ENCODE measurements at regions not wholly inside any gene's neighbourhood (a gene's known extent, or its start where the extent isn't known, plus 50 kb on each side); places are given as distances from the start of the nearest gene placed in this dataset.

GRCh38 chr20:60820149-60820548, 431.9 kb upstream of the CDH4 start:
- no peak for DNase-seq
- intact Hi-C loops (cut with micrococcal nuclease): no loop called here
- H3K9me3 Mint-ChIP-seq: peaks cover 8% of the 10 kb centered on the region
- peaks cover 6% of the 10 kb centered on the region for H3K4me1 Mint-ChIP-seq
- H3K4me3 Mint-ChIP-seq: no peak overlapping the region
- H3K27ac Mint-ChIP-seq: no peak overlapping the region
- no peaks in the 10 kb centered on the region for H3K36me3 Mint-ChIP-seq (ENCODE audit: low read depth)
- peaks cover 8% of the 10 kb centered on the region for H3K27me3 Mint-ChIP-seq

GRCh38 chr20:60820918-60821317, 431.1 kb upstream of the CDH4 start:
- Mint-ChIP-seq H3K4me1 (peaks cover 6% of the 10 kb centered on the region), H3K36me3 (ENCODE audit: low read depth) (no peaks in the 10 kb centered on the region), H3K9me3 (peaks cover 8% of the 10 kb centered on the region), H3K27ac (no peak overlapping the region), H3K27me3 (peaks cover 8% of the 10 kb centered on the region), H3K4me3 (no peak overlapping the region)
- intact Hi-C loops (cut with micrococcal nuclease): no loop called here
- no peak for DNase-seq

- no peak for DNase-seq
- Mint-ChIP-seq H3K36me3 (ENCODE audit: low read depth) (no peaks in the 10 kb centered on the region), H3K27ac (no peak overlapping the region), H3K4me3 (no peak overlapping the region), H3K4me1 (peaks cover 6% of the 10 kb centered on the region), H3K27me3 (peaks cover 8% of the 10 kb centered on the region), H3K9me3 (no peaks in the 10 kb centered on the region)
- intact Hi-C loops (cut with micrococcal nuclease): no loop called here
Observed at GRCh38 chr20:60822699-60823607, 429.1 kb upstream of the CDH4 start.

GRCh38 chr20:60835876-60836275, 416.2 kb upstream of the CDH4 start:
- no peak for DNase-seq
- Mint-ChIP-seq H3K4me1 (peaks cover 2% of the 10 kb centered on the region), H3K27ac (no peak overlapping the region), H3K27me3 (peaks cover 2% of the 10 kb centered on the region), H3K4me3 (no peak overlapping the region), H3K36me3 (ENCODE audit: low read depth) (no peaks in the 10 kb centered on the region), H3K9me3 (no peaks in the 10 kb centered on the region)
- intact Hi-C loops (cut with micrococcal nuclease): no loop called here

GRCh38 chr20:60837173-60837770, 414.8 kb upstream of the CDH4 start:
- H3K4me3 Mint-ChIP-seq: no peak overlapping the region
- H3K27ac Mint-ChIP-seq: no peak overlapping the region
- DNase-seq: no peak

GRCh38 chr20:60838297-60838696, 413.8 kb upstream of the CDH4 start:
- no peaks in the 10 kb centered on the region for H3K27me3 Mint-ChIP-seq
- no peak for DNase-seq
- H3K27ac Mint-ChIP-seq: no peak overlapping the region
- intact Hi-C loops (cut with micrococcal nuclease): no loop called here
- H3K4me3 Mint-ChIP-seq: no peak overlapping the region
- no peaks in the 10 kb centered on the region for H3K9me3 Mint-ChIP-seq
- peaks cover 2% of the 10 kb centered on the region for H3K4me1 Mint-ChIP-seq
- no peaks in the 10 kb centered on the region for H3K36me3 Mint-ChIP-seq (ENCODE audit: low read depth)

More at GRCh38 chr20:60837173-60837770, 414.8 kb upstream of the CDH4 start:
- no peaks in the 10 kb centered on the region for H3K36me3 Mint-ChIP-seq (ENCODE audit: low read depth)
- H3K27me3 Mint-ChIP-seq: no peaks in the 10 kb centered on the region
- no peaks in the 10 kb centered on the region for H3K9me3 Mint-ChIP-seq
- intact Hi-C loops (cut with micrococcal nuclease): no loop called here
- peaks cover 2% of the 10 kb centered on the region for H3K4me1 Mint-ChIP-seq

GRCh38 chr20:60840971-60841370, 411.1 kb upstream of the CDH4 start:
- no peak overlapping the region for H3K4me3 Mint-ChIP-seq
- H3K9me3 Mint-ChIP-seq: no peaks in the 10 kb centered on the region
- H3K27ac Mint-ChIP-seq: no peak overlapping the region
- no peak for DNase-seq
- H3K36me3 Mint-ChIP-seq (ENCODE audit: low read depth): no peaks in the 10 kb centered on the region
- intact Hi-C loops (cut with micrococcal nuclease): no loop called here
- H3K27me3 Mint-ChIP-seq: no peaks in the 10 kb centered on the region
- H3K4me1 Mint-ChIP-seq: peaks cover 2% of the 10 kb centered on the region

GRCh38 chr20:60845146-60845545, 406.9 kb upstream of the CDH4 start:
- no peak for DNase-seq

GRCh38 chr20:60851826-60852704, 400.0 kb upstream of the CDH4 start:
- no peak overlapping the region for H3K4me3 Mint-ChIP-seq
- H3K9me3 Mint-ChIP-seq: peaks cover 7% of the 10 kb centered on the region
- H3K36me3 Mint-ChIP-seq (ENCODE audit: low read depth): no peaks in the 10 kb centered on the region
- no peaks in the 10 kb centered on the region for H3K27me3 Mint-ChIP-seq
- H3K4me1 Mint-ChIP-seq: no peaks in the 10 kb centered on the region
- intact Hi-C loops (cut with micrococcal nuclease): no loop called here
- no peak for DNase-seq
- H3K27ac Mint-ChIP-seq: no peak overlapping the region

More at GRCh38 chr20:60845146-60845545, 406.9 kb upstream of the CDH4 start:
- Mint-ChIP-seq H3K9me3 (no peaks in the 10 kb centered on the region), H3K27me3 (no peaks in the 10 kb centered on the region), H3K4me3 (no peak overlapping the region), H3K36me3 (ENCODE audit: low read depth) (no peaks in the 10 kb centered on the region), H3K4me1 (no peaks in the 10 kb centered on the region), H3K27ac (no peak overlapping the region)
- intact Hi-C loops (cut with micrococcal nuclease): no loop called here

- Mint-ChIP-seq H3K4me1 (no peaks in the 10 kb centered on the region), H3K27ac (no peak overlapping the region), H3K36me3 (ENCODE audit: low read depth) (no peaks in the 10 kb centered on the region), H3K27me3 (no peaks in the 10 kb centered on the region), H3K4me3 (no peak overlapping the region), H3K9me3 (peaks cover 7% of the 10 kb centered on the region)
- DNase-seq: no peak
- intact Hi-C loops (cut with micrococcal nuclease): no loop called here
Observed at GRCh38 chr20:60857708-60858107, 394.4 kb upstream of the CDH4 start.

- Mint-ChIP-seq H3K9me3 (no peaks in the 10 kb centered on the region), H3K4me1 (no peaks in the 10 kb centered on the region), H3K27me3 (no peaks in the 10 kb centered on the region), H3K27ac (no peak overlapping the region), H3K4me3 (no peak overlapping the region), H3K36me3 (ENCODE audit: low read depth) (no peaks in the 10 kb centered on the region)
- intact Hi-C loops (cut with micrococcal nuclease): no loop called here
- no peak for DNase-seq
Observed at GRCh38 chr20:60862601-60863000, 389.5 kb upstream of the CDH4 start.

- DNase-seq: no peak
- no peaks in the 10 kb centered on the region for H3K36me3 Mint-ChIP-seq (ENCODE audit: low read depth)
- H3K4me3 Mint-ChIP-seq: no peak overlapping the region
- intact Hi-C loops (cut with micrococcal nuclease): no loop called here
- no peaks in the 10 kb centered on the region for H3K4me1 Mint-ChIP-seq
- no peaks in the 10 kb centered on the region for H3K9me3 Mint-ChIP-seq
- H3K27me3 Mint-ChIP-seq: no peaks in the 10 kb centered on the region
- H3K27ac Mint-ChIP-seq: no peak overlapping the region
Observed at GRCh38 chr20:60863548-60863947, 388.5 kb upstream of the CDH4 start.

GRCh38 chr20:60867589-60867988, 384.5 kb upstream of the CDH4 start:
- Mint-ChIP-seq H3K4me1 (no peaks in the 10 kb centered on the region), H3K36me3 (ENCODE audit: low read depth) (no peaks in the 10 kb centered on the region), H3K4me3 (no peak overlapping the region), H3K27me3 (no peaks in the 10 kb centered on the region), H3K9me3 (no peaks in the 10 kb centered on the region), H3K27ac (no peak overlapping the region)
- no peak for DNase-seq
- intact Hi-C loops (cut with micrococcal nuclease): no loop called here
